Endodermal cell (in vitro differentiated cells): ENCODE measurements at regions not wholly inside any gene's neighbourhood (a gene's known extent, or its start where the extent isn't known, plus 50 kb on each side); places are given as distances from the start of the nearest gene placed in this dataset.
"Not testable (repeated sequence)": the region's sequence is repeated elsewhere in the genome, so short reads cannot be mapped to it uniquely, and the experiment has no call there.

Experiments
- DNase-seq: peaks from one replicate; pipeline ENCODE4 v3.0.0-alpha.2; 2017
- H3K27ac ChIP-seq: 2 replicates; pipeline ENCODE4 v1.5.1; 2013; ENCODE audit warnings: mild to moderate bottlenecking, low read depth, low read length, moderate library complexity
- H3K27me3 ChIP-seq: 2 replicates; pipeline ENCODE4 v1.6.1; 2013; ENCODE audit warnings: mild to moderate bottlenecking, low read length, moderate library complexity; ENCODE audit not compliant: insufficient read depth, control insufficient read depth, poor library complexity, severe bottlenecking
- H3K36me3 ChIP-seq: 2 replicates; pipeline ENCODE4 v1.7.0; 2013; ENCODE audit warnings: mild to moderate bottlenecking, low read length, moderate library complexity; ENCODE audit not compliant: control insufficient read depth, insufficient read depth
- H3K4me1 ChIP-seq: one replicate; pipeline ENCODE4 v1.7.0; 2013; ENCODE audit warnings: low read length; ENCODE audit not compliant: control insufficient read depth, insufficient read depth
- H3K4me3 ChIP-seq: 2 replicates; pipeline ENCODE4 v1.5.1; 2013; ENCODE audit warnings: mild to moderate bottlenecking, low read length, moderate library complexity
- H3K9ac ChIP-seq: 2 replicates; pipeline ENCODE4 v1.6.1; 2013; ENCODE audit warnings: mild to moderate bottlenecking, low read length, moderate library complexity; ENCODE audit not compliant: poor library complexity, severe bottlenecking; ENCODE audit errors: extremely low read depth
- H3K9me3 ChIP-seq: 2 replicates; pipeline ENCODE4 v1.6.1; 2013; ENCODE audit warnings: mild to moderate bottlenecking, low read length, moderate library complexity; ENCODE audit not compliant: control insufficient read depth
- H3K27ac Mint-ChIP-seq: 2 replicates; pipeline ENCODE4 v1.8.0; 2020; ENCODE audit warnings: mixed read lengths
- H3K27me3 Mint-ChIP-seq: 2 replicates; pipeline ENCODE4 v1.8.0; 2021; ENCODE audit warnings: mild to moderate bottlenecking, mixed read lengths; ENCODE audit not compliant: insufficient read depth
- H3K36me3 Mint-ChIP-seq: 2 replicates; pipeline ENCODE4 v1.8.0; 2020; ENCODE audit warnings: low read depth, mixed read lengths
- H3K4me1 Mint-ChIP-seq: 2 replicates; pipeline ENCODE4 v1.8.0; 2020; ENCODE audit warnings: mixed read lengths
- H3K4me3 Mint-ChIP-seq: 2 replicates; pipeline ENCODE4 v1.8.0; 2020; ENCODE audit warnings: mild to moderate bottlenecking, moderate library complexity, mixed read lengths
- H3K9me3 Mint-ChIP-seq: 2 replicates; pipeline ENCODE4 v1.8.0; 2020; ENCODE audit warnings: mild to moderate bottlenecking, mixed read lengths
- WGBS, 2 experiments: methylation state at CpG; one replicate each; pipeline versions ENCODE4 v1.1.5 to v1.1.7; 2013; ENCODE audit warnings: missing lambda C conversion rate in 2 of 2, mixed read lengths in 1 of 2; ENCODE audit not compliant: insufficient coverage in 1 of 2, insufficient read length in 1 of 2; 5-methylcytosine and 5-hydroxymethylcytosine counted together
- TF ChIP-seq, protein P1 (sequence below): fragments of 200-600 bp; sonication (generic); conservative IDR thresholded peaks from 2 replicates; pipeline ENCODE4 v1.5.0; 2021; ENCODE audit warnings: antibody characterized with exemption, mild to moderate bottlenecking

DNA sequence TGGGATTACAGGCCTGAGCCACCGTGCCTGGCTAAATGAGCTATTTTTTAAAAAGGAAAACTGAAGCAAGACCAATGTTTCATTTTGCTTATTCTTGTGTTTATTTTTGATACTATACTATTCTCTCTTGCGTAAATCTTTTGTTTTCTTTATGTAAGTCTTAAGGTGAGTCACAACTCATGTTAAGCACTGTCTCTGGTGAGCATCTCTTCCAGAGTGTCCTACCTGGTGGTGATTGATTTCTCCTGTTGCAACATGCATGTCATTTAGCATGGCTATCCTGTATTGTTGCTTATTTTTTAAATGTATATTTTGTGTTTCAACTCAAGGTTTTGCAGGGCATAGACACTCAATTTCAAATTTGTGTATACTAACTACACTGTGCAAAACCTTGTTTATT, 336.0 kb downstream of the RFPL4B start:
- Mint-ChIP-seq H3K4me1 (no peaks in the 10 kb centered on the region), H3K27ac (no peak overlapping the region), H3K27me3 (no peaks in the 10 kb centered on the region), H3K36me3 (no peaks in the 10 kb centered on the region), H3K4me3 (no peak overlapping the region), H3K9me3 (no peaks in the 10 kb centered on the region)
- 97 to 100% methylated on average over 1 to 2 of the region's 2 CpGs for WGBS, 2 experiments
- DNase-seq, result no peak
- Histone ChIP-seq H3K9ac (no peak overlapping the region), H3K9me3 (no peaks in the 10 kb centered on the region), H3K4me1 (no peaks in the 10 kb centered on the region), H3K27ac (no peak overlapping the region), H3K27me3 (no peaks in the 10 kb centered on the region), H3K4me3 (no peak overlapping the region), H3K36me3 (no peaks in the 10 kb centered on the region)
- TF ChIP-seq, protein P1, sequence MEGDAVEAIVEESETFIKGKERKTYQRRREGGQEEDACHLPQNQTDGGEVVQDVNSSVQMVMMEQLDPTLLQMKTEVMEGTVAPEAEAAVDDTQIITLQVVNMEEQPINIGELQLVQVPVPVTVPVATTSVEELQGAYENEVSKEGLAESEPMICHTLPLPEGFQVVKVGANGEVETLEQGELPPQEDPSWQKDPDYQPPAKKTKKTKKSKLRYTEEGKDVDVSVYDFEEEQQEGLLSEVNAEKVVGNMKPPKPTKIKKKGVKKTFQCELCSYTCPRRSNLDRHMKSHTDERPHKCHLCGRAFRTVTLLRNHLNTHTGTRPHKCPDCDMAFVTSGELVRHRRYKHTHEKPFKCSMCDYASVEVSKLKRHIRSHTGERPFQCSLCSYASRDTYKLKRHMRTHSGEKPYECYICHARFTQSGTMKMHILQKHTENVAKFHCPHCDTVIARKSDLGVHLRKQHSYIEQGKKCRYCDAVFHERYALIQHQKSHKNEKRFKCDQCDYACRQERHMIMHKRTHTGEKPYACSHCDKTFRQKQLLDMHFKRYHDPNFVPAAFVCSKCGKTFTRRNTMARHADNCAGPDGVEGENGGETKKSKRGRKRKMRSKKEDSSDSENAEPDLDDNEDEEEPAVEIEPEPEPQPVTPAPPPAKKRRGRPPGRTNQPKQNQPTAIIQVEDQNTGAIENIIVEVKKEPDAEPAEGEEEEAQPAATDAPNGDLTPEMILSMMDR, result no peak

DNA sequence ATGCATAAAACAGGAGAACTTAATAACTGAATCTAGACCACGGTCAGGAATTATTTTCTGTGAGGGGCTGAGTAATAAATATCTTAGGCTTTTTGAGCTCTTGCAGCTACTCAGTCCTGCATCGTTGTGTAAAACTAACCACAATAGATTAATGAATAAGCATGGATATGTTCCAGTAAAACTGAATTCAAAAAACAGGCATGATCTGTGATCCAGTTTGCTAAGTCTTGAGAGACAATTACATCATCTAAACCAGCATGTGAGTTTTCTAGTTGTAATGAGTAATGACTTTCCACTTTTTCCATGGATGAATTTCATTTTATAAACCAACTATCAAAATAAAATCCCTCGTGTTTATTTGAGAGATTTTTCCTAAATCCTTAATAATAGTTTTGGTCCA, 336.8 kb downstream of the RFPL4B start:
- no peaks in the 10 kb centered on the region for H3K36me3 Mint-ChIP-seq
- no peaks in the 10 kb centered on the region for H3K27me3 Mint-ChIP-seq
- H3K27ac ChIP-seq, result no peak overlapping the region
- TF ChIP-seq, protein P1, result no peak
- no peak overlapping the region for H3K4me3 ChIP-seq
- no peaks in the 10 kb centered on the region for H3K9me3 ChIP-seq
- H3K4me3 Mint-ChIP-seq, result no peak overlapping the region
- H3K27ac Mint-ChIP-seq, result no peak overlapping the region
- H3K27me3 ChIP-seq, result no peaks in the 10 kb centered on the region
- H3K9me3 Mint-ChIP-seq, result peaks cover 4% of the 10 kb centered on the region
- no peak for DNase-seq
- no peaks in the 10 kb centered on the region for H3K4me1 Mint-ChIP-seq
- no peaks in the 10 kb centered on the region for H3K36me3 ChIP-seq
- WGBS, 2 experiments, result 91% methylated on average over 3 of the region's 3 CpGs; no CpG with 5 or more reads in 1 of the 2 experiments
- no peak overlapping the region for H3K9ac ChIP-seq
- H3K4me1 ChIP-seq, result no peaks in the 10 kb centered on the region

DNA sequence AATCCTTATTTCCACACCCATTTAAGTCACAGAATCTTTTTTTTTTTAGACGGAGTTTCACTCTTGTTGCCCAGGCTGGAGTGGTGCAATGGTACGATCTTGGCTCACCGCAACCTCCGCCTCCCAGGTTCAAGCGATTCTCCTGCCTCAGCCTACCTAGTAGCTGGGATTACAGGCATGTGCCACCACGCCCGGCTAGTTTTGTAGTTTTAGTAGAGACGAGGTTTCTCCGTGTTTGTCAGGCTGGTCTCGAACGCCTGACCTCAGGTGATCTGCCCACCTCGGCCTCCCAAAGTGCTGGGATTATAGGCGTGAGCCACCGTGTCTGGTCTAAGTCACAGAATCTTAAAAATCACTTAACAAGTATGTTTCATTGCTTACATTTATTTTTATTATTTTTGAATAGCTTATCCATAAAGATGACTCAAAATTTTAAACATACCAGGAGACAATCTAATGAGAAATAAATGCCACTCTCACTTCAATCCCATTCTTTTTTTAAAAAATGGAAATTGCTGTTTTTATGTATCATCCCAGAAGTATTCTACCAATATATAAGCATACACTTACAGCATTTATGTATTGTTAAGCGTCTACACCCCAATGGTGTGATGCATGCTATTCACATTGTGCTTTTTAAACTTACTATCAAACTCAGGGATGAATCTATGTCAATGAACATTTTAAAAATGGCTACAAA, 338.5 kb downstream of the RFPL4B start:
- WGBS, 2 experiments, result 92 to 98% methylated on average over 7 to 15 of the region's 15 CpGs
- DNase-seq, H3K36me3 ChIP-seq, H3K4me3 ChIP-seq, H3K9ac ChIP-seq, H3K27ac Mint-ChIP-seq, H3K9me3 ChIP-seq, H3K4me3 Mint-ChIP-seq, H3K27me3 ChIP-seq, H3K4me1 Mint-ChIP-seq, H3K36me3 Mint-ChIP-seq, H3K27me3 Mint-ChIP-seq, H3K4me1 ChIP-seq, H3K27ac ChIP-seq: not testable (repeated sequence)
- peaks cover 10% of the 10 kb centered on the region for H3K9me3 Mint-ChIP-seq

DNA sequence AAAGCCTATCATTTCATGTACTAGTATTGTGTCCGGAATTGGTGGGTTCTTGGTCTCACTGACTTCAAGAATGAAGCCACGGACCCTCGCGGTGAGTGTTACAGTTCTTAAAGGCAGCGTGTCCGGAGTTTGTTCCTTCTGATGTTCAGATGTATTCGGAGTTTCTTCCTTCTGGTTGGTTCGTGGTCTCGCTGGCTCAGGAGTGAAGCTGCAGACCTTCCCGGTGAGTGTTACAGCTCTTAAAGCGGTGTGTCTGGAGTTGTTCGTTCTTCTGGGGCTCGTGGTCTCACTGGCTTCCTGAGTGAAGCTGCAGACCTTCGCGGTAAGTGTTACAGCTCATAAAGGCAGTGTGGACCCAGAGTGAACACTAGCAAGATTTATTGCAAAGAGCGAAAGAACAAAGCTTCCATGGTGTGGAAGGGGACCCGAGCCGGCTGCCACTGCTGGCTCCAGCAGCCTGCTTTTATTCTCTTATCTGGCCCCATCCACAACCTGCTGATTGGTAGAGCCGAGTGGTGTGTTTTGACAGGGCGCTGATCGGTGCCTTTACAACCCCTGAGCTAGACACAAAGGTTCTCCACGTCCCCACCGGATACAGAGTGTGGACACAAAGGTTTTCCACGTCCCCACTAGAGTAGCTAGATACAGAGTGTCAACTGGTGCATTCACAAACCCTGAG, 341.5 kb downstream of the RFPL4B start:
- 96 to 97% methylated on average over 17 to 24 of the region's 24 CpGs for WGBS, 2 experiments
- H3K4me1 Mint-ChIP-seq, result peaks cover 13% of the 10 kb centered on the region
- not testable (repeated sequence) for H3K27me3 ChIP-seq, H3K4me1 ChIP-seq, DNase-seq, H3K27me3 Mint-ChIP-seq, H3K9me3 ChIP-seq, H3K4me3 Mint-ChIP-seq, H3K27ac Mint-ChIP-seq, H3K36me3 ChIP-seq, H3K4me3 ChIP-seq, H3K9ac ChIP-seq, H3K36me3 Mint-ChIP-seq, H3K27ac ChIP-seq
- peaks cover 10% of the 10 kb centered on the region for H3K9me3 Mint-ChIP-seq

DNA sequence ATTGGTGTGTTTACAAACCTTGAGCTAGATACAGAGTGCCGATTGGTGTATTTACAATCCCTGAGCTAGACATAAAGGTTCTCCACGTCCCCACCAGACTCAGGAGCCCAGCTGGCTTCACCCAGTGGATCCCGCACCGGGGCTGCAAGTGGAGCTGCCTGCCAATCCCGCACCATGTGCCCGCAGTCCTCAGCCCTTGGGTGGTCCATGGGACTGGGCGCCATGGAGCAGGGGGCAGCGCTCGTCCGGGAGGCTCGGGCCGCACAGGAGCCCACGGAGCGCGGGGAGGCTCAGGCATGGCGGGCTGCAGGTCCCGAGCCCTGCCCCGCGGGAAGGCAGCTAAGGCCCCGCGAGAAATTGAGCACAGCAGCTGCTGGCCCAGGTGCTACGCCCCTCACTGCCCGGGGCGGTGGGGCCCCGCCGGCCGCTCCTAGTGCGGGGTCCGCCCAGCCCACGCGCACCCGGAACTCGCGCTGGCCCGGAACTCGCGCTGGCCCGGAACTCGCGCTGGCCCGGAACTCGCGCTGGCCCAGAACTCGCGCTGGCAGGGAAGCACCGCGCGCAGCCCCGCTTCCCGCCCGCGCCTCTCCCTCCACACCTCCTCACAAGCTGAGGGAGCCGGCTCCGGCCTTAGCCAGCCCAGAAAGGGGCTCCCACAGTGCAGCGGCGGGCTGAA, 342.2 kb downstream of the RFPL4B start:
- not testable (repeated sequence) for DNase-seq, H3K27ac ChIP-seq, H3K4me3 Mint-ChIP-seq, H3K27me3 ChIP-seq, H3K9ac ChIP-seq, H3K9me3 ChIP-seq, H3K27ac Mint-ChIP-seq, H3K36me3 Mint-ChIP-seq, H3K36me3 ChIP-seq, H3K4me3 ChIP-seq, H3K27me3 Mint-ChIP-seq, H3K4me1 ChIP-seq
- Mint-ChIP-seq H3K4me1 (peaks cover 13% of the 10 kb centered on the region), H3K9me3 (peaks cover 10% of the 10 kb centered on the region)
- WGBS, 2 experiments, result 97 to 100% methylated on average over 3 to 53 of the region's 56 CpGs
